ENCODE measurements at regions not wholly inside any gene's neighbourhood (a gene's known extent, or its start where the extent isn't known, plus 50 kb on each side); places are given as distances from the start of the nearest gene placed in this dataset.
A peak's percentile ranks its signal among the peaks of the same experiment; 100 is the strongest.

- Histone ChIP-seq H3K36me3 (ENCODE audit: insufficient read depth, low read length) (no peaks in the 10 kb centered on the region), H3K27me3 (ENCODE audit: insufficient read depth, low read length) (no peaks in the 10 kb centered on the region), H4K20me1 (ENCODE audit: insufficient read depth, low read length) (no peaks in the 10 kb centered on the region), H3K9me3 (ENCODE audit: insufficient read depth, low read depth, low read length) (no peaks in the 10 kb centered on the region), H3K4me3 (ENCODE audit: insufficient read depth, low read depth, low read length) (no peak overlapping the region), H3K4me2 (ENCODE audit: low read length) (no peak overlapping the region), H3K9ac (ENCODE audit: low read length) (no peak overlapping the region), H3K79me2 (ENCODE audit: insufficient read depth, low read length) (no peaks in the 10 kb centered on the region), H2AFZ (ENCODE audit: low read depth, low read length) (no peak overlapping the region), H3K27ac (ENCODE audit: low read depth, low read length) (no peak overlapping the region), H3K4me1 (ENCODE audit: insufficient read depth, low read length) (no peaks in the 10 kb centered on the region)
- TF ChIP-seq, protein P1, sequence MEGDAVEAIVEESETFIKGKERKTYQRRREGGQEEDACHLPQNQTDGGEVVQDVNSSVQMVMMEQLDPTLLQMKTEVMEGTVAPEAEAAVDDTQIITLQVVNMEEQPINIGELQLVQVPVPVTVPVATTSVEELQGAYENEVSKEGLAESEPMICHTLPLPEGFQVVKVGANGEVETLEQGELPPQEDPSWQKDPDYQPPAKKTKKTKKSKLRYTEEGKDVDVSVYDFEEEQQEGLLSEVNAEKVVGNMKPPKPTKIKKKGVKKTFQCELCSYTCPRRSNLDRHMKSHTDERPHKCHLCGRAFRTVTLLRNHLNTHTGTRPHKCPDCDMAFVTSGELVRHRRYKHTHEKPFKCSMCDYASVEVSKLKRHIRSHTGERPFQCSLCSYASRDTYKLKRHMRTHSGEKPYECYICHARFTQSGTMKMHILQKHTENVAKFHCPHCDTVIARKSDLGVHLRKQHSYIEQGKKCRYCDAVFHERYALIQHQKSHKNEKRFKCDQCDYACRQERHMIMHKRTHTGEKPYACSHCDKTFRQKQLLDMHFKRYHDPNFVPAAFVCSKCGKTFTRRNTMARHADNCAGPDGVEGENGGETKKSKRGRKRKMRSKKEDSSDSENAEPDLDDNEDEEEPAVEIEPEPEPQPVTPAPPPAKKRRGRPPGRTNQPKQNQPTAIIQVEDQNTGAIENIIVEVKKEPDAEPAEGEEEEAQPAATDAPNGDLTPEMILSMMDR (IDR thresholded peaks at IDR 0.05; ENCODE audit: insufficient read depth, low read depth, low read length) = no peak
- no peak for TF ChIP-seq EZH2 (IDR thresholded peaks at IDR 0.05; ENCODE audit: insufficient read depth, low read length)
- no peak for DNase-seq (ENCODE audit: low read depth)
- H3K27ac Mint-ChIP-seq (ENCODE audit: unreplicated experiment) = no peak overlapping the region
- peaks cover 9% of the 10 kb centered on the region for H3K9me3 Mint-ChIP-seq (ENCODE audit: unreplicated experiment)
- FAIRE-seq = no peak
- H3K4me3 Mint-ChIP-seq (ENCODE audit: unreplicated experiment) = no peak overlapping the region
- H3K27me3 Mint-ChIP-seq (ENCODE audit: low read depth, unreplicated experiment) = peaks cover 25% of the 10 kb centered on the region
- no peaks in the 10 kb centered on the region for H3K36me3 Mint-ChIP-seq (ENCODE audit: low read depth, unreplicated experiment)
- peaks cover 21% of the 10 kb centered on the region for H3K4me1 Mint-ChIP-seq (ENCODE audit: low read depth, unreplicated experiment)
Observed at GRCh38 chr1:230499496-230499895, 73.4 kb upstream of the PGBD5 start.

DNA sequence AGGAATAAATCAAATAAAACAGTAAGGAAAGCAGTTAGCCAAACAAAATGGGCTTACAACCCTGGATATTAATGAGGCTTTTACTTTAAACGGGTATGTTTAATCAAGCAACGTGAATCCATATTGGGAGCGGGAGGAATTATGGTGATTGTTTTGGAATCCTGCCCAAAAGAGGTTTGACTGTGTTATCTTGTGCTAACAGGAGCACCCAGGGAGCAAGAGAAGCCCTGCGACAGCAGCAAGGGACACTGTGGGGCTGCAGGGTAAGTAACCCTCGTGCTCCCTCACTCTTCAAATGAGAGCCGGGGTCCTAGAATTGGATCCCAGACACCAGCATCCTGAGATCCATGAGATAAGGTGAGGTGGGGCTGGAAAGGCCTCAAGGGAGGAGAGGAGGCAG, 72.6 kb upstream of the PGBD5 start:
- Mint-ChIP-seq H3K4me1 (ENCODE audit: low read depth, unreplicated experiment) (peaks cover 13% of the 10 kb centered on the region), H3K9me3 (ENCODE audit: unreplicated experiment) (peaks cover 9% of the 10 kb centered on the region), H3K4me3 (ENCODE audit: unreplicated experiment) (no peak overlapping the region), H3K27me3 (ENCODE audit: low read depth, unreplicated experiment) (peaks cover 28% of the 10 kb centered on the region), H3K27ac (ENCODE audit: unreplicated experiment) (peak overlapping the region; percentile 41), H3K36me3 (ENCODE audit: low read depth, unreplicated experiment) (no peaks in the 10 kb centered on the region)
- Histone ChIP-seq H3K9ac (ENCODE audit: low read length) (no peak overlapping the region), H3K4me2 (ENCODE audit: low read length) (no peak overlapping the region), H3K9me3 (ENCODE audit: insufficient read depth, low read depth, low read length) (no peaks in the 10 kb centered on the region), H4K20me1 (ENCODE audit: insufficient read depth, low read length) (no peaks in the 10 kb centered on the region), H3K27me3 (ENCODE audit: insufficient read depth, low read length) (no peaks in the 10 kb centered on the region), H2AFZ (ENCODE audit: low read depth, low read length) (no peak overlapping the region), H3K36me3 (ENCODE audit: insufficient read depth, low read length) (no peaks in the 10 kb centered on the region), H3K4me3 (ENCODE audit: insufficient read depth, low read depth, low read length) (no peak overlapping the region), H3K79me2 (ENCODE audit: insufficient read depth, low read length) (no peaks in the 10 kb centered on the region), H3K4me1 (ENCODE audit: insufficient read depth, low read length) (no peaks in the 10 kb centered on the region), H3K27ac (ENCODE audit: low read depth, low read length) (no peak overlapping the region)
- no peak for FAIRE-seq
- no peak for DNase-seq (ENCODE audit: low read depth)
- TF ChIP-seq, protein P1 (IDR thresholded peaks at IDR 0.05; ENCODE audit: insufficient read depth, low read depth, low read length) = no peak
- no peak for TF ChIP-seq EZH2 (IDR thresholded peaks at IDR 0.05; ENCODE audit: insufficient read depth, low read length)

DNA sequence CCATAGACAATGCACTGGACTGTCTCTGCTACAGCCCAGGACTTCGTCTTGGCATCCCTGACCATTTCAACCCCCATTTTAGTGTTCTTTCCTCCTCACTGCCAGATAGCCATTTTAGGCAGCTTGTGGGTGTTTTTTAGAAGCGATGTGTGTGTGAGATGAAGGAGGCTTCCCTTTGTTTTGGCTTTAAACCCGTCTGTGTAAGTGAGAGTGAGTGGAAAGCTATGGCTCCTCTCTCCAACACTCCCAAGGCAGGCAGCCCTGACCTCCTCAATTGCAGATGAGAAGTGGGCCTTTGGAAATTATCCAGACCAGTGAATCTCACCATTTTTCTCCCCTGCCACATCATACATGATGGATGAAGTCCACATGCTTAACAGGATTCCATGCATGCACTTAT, 70.3 kb upstream of the PGBD5 start:
- H3K27me3 ChIP-seq (ENCODE audit: insufficient read depth, low read length) = no peaks in the 10 kb centered on the region
- Mint-ChIP-seq H3K27me3 (ENCODE audit: low read depth, unreplicated experiment) (peaks cover 28% of the 10 kb centered on the region), H3K9me3 (ENCODE audit: unreplicated experiment) (peaks cover 9% of the 10 kb centered on the region), H3K4me1 (ENCODE audit: low read depth, unreplicated experiment) (peaks cover 8% of the 10 kb centered on the region), H3K27ac (ENCODE audit: unreplicated experiment) (no peak overlapping the region), H3K4me3 (ENCODE audit: unreplicated experiment) (no peak overlapping the region), H3K36me3 (ENCODE audit: low read depth, unreplicated experiment) (no peaks in the 10 kb centered on the region)
- no peak overlapping the region for H3K27ac ChIP-seq (ENCODE audit: low read depth, low read length)
- H3K79me2 ChIP-seq (ENCODE audit: insufficient read depth, low read length) = no peaks in the 10 kb centered on the region
- no peak overlapping the region for H3K4me3 ChIP-seq (ENCODE audit: insufficient read depth, low read depth, low read length)
- H3K9me3 ChIP-seq (ENCODE audit: insufficient read depth, low read depth, low read length) = no peaks in the 10 kb centered on the region
- H3K9ac ChIP-seq (ENCODE audit: low read length) = no peak overlapping the region
- TF ChIP-seq, protein P1 (IDR thresholded peaks at IDR 0.05; ENCODE audit: insufficient read depth, low read depth, low read length) = no peak
- no peak for TF ChIP-seq EZH2 (IDR thresholded peaks at IDR 0.05; ENCODE audit: insufficient read depth, low read length)
- no peaks in the 10 kb centered on the region for H3K4me1 ChIP-seq (ENCODE audit: insufficient read depth, low read length)
- FAIRE-seq = no peak
- no peak for DNase-seq (ENCODE audit: low read depth)
- no peaks in the 10 kb centered on the region for H3K36me3 ChIP-seq (ENCODE audit: insufficient read depth, low read length)
- no peaks in the 10 kb centered on the region for H4K20me1 ChIP-seq (ENCODE audit: insufficient read depth, low read length)
- no peak overlapping the region for H3K4me2 ChIP-seq (ENCODE audit: low read length)
- H2AFZ ChIP-seq (ENCODE audit: low read depth, low read length) = no peak overlapping the region
